DOHH2 (cell line): ENCODE measurements at regions not wholly inside any gene's neighbourhood (a gene's known extent, or its start where the extent isn't known, plus 50 kb on each side); places are given as distances from the start of the nearest gene placed in this dataset.

Source experiments
- CTCF ChIP-seq: fragments of 200-600 bp; sonication (generic); IDR thresholded peaks from one replicate; pipeline ENCODE4 v1.5.1; 2014; ENCODE audit warnings: antibody characterized with exemption, mild to moderate bottlenecking, low read depth, low read length; ENCODE audit not compliant: poor library complexity, severe bottlenecking
- EZH2phosphoT487 ChIP-seq: fragments of 200-600 bp; sonication (generic); IDR thresholded peaks from 2 replicates; pipeline ENCODE4 v1.6.1; 2017; ENCODE audit warnings: borderline replicate concordance, mild to moderate bottlenecking, antibody characterized with exemption, low read length, moderate library complexity, mixed read lengths

GRCh38 chr6:4415549-4415948 lies 280.2 kb upstream of the ECI2 start:
- TF ChIP-seq CTCF, result no peak
- TF ChIP-seq EZH2phosphoT487, result no peak
